ENCODE measurements at regions not wholly inside any gene's neighbourhood (a gene's known extent, or its start where the extent isn't known, plus 50 kb on each side); places are given as distances from the start of the nearest gene placed in this dataset.
"Not testable (repeated sequence)": the region's sequence is repeated elsewhere in the genome, so short reads cannot be mapped to it uniquely, and the experiment has no call there.

GRCh38 chr1:56142301-56142700, 437.1 kb downstream of the PLPP3 start:
- DNase-seq: no peak

- no peak for DNase-seq
Observed at GRCh38 chr1:56139836-56140235, 439.5 kb downstream of the PLPP3 start.

- no peak for DNase-seq
Observed at GRCh38 chr1:56137521-56138505, 441.6 kb downstream of the PLPP3 start.

GRCh38 chr1:56137090-56137489, 442.3 kb downstream of the PLPP3 start:
- DNase-seq: no peak

GRCh38 chr1:56135864-56136147, 443.6 kb downstream of the PLPP3 start:
- DNase-seq: no peak

- no peak for DNase-seq
Observed at GRCh38 chr1:56135069-56135863, 444.1 kb downstream of the PLPP3 start.

GRCh38 chr1:56133522-56134472, 445.6 kb downstream of the PLPP3 start:
- DNase-seq: no peak

- no peak for DNase-seq
Observed at GRCh38 chr1:56132520-56132919, 446.8 kb downstream of the PLPP3 start.

GRCh38 chr1:56129837-56130236, 449.5 kb downstream of the PLPP3 start:
- DNase-seq: no peak

GRCh38 chr1:56125316-56125715, 454.0 kb downstream of the PLPP3 start:
- DNase-seq: no peak

GRCh38 chr1:56123826-56124225, 455.5 kb downstream of the PLPP3 start:
- DNase-seq: no peak

- no peak for DNase-seq
Observed at GRCh38 chr1:56123421-56123820, 455.9 kb downstream of the PLPP3 start.

- no peak for DNase-seq
Observed at GRCh38 chr1:56120021-56120420, 459.3 kb downstream of the PLPP3 start.

- not testable (repeated sequence) for DNase-seq
Observed at GRCh38 chr1:56118676-56119075, 460.7 kb downstream of the PLPP3 start.

GRCh38 chr1:56115701-56116100, 463.7 kb downstream of the PLPP3 start:
- DNase-seq: no peak

GRCh38 chr1:56113679-56114078, 465.7 kb downstream of the PLPP3 start:
- DNase-seq: no peak

GRCh38 chr1:56107275-56107638, 472.1 kb downstream of the PLPP3 start:
- no peak for DNase-seq

- no peak for DNase-seq
Observed at GRCh38 chr1:56106531-56107274, 472.7 kb downstream of the PLPP3 start.

- DNase-seq: no peak
Observed at GRCh38 chr1:56105397-56105796, 474.0 kb downstream of the PLPP3 start.

GRCh38 chr1:56099766-56100265, 479.5 kb downstream of the PLPP3 start:
- DNase-seq: no peak

- no peak for DNase-seq
Observed at GRCh38 chr1:56098946-56099345, 480.4 kb downstream of the PLPP3 start.

- DNase-seq: no peak
Observed at GRCh38 chr1:56097713-56098112, 481.6 kb downstream of the PLPP3 start.
